Adrenal gland (tissue), 9 donors: ENCODE measurements at regions not wholly inside any gene's neighbourhood (a gene's known extent, or its start where the extent isn't known, plus 50 kb on each side); places are given as distances from the start of the nearest gene placed in this dataset.

Experiments
- DNase-seq, 7 donors: peaks; one replicate each; pipeline ENCODE4 v3.0.0-alpha.2; 2019 to 2020
- H3K27ac ChIP-seq, 5 donors: fragments of 200-600 bp; sonication (generic) in 4 of 5; 1 replicate in 3 of 5; 2 replicates in 2 of 5; pipeline versions ENCODE4 v1.5.1 to v1.8.0; 2016 to 2020; ENCODE audit warnings: mild to moderate bottlenecking in 1 of 5
- H3K27me3 ChIP-seq: fragments of 200-600 bp; 2 replicates; pipeline ENCODE4 v1.8.0; 2021
- H3K36me3 ChIP-seq, 2 donors: fragments of 200-600 bp; replicated peaks in 1 of 2; 1 replicate in 1 of 2; 2 replicates in 1 of 2; pipeline versions ENCODE4 v1.5.1 to v1.8.0; 2018 to 2022
- H3K4me1 ChIP-seq, 2 donors: fragments of 200-600 bp; replicated peaks in 1 of 2; 1 replicate in 1 of 2; 2 replicates in 1 of 2; pipeline versions ENCODE4 v1.5.1 to v1.8.0; 2018 to 2021
- H3K4me3 ChIP-seq, 4 donors: fragments of 200-600 bp; sonication (generic) in 3 of 4; one replicate each; pipeline ENCODE4 v1.5.1; 2016 to 2018
- H3K9me3 ChIP-seq, 3 donors: fragments of 200-600 bp; sonication (generic) in 1 of 3; replicated peaks in 1 of 3; 1 replicate in 2 of 3; 2 replicates in 1 of 3; pipeline versions ENCODE4 v1.5.1 to v1.8.0; 2016 to 2021
- POLR2A ChIP-seq, 2 donors: fragments of 450-650 bp; IDR thresholded peaks; one replicate each; pipeline ENCODE4 v1.6.1; 2017; ENCODE audit warnings: antibody characterized with exemption in 2 of 2, mild to moderate bottlenecking in 2 of 2, moderate library complexity in 1 of 2
- WGBS, 4 donors: extraction: QIAGEN DNeasy Blood & Tissue Kit in 2 of 4; methylation state at CpG; one replicate each; pipeline versions ENCODE4 v1.1.5 to v1.1.7; 2013 to 2017; 5-methylcytosine and 5-hydroxymethylcytosine counted together
- intact Hi-C, 2 donors: fragments of 100-400 bp; cut with DNase I; formaldehyde crosslinking; loops; one replicate each; pipeline versions ENCODE4 v1.14.1 to v1.15.0; 2022 to 2023
- TF ChIP-seq, protein P1 (sequence below), 6 experiments: fragments of 450-650 bp in 4 of 6; fragments of 200-600 bp in 2 of 6; sonication (generic) in 1 of 6; IDR thresholded peaks; 1 replicate in 5 of 6; 2 replicates in 1 of 6; pipeline versions ENCODE4 v1.5.1 to v1.8.0; 2016 to 2021; ENCODE audit warnings: antibody characterized with exemption in 6 of 6, mild to moderate bottlenecking in 2 of 6, moderate library complexity in 1 of 6
- donor health status: healthy with polysubstance abuse.
- donor health status: Bipolar disorder and iron deficiency.
- donor health status: DM: yes; HTN: yes; CAD: no.
- donor health status: DM: no; HTN: no; CAD: no.
- donor health status: DM: no; HTN: no; CAD: no.

DNA sequence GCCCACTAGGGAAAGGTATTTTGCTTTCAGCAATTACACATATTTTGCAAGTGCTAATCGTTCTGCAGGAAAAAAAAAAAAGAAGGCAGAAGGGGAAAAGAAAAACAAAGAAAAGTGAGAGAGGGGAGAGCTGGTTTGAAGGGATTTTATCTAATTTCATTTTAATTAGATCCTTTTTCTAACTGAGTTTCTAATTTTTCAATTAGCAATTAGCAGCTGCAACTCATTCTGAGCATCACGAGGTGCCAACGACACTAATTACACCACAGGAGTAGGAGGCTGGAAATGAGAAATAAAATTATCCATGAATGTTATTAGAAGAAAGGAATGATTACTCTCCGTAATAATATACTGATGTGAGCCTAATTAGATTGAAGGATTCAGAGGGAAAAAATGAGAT lies 481.0 kb upstream of the CAMK1G start:
- H3K4me3 ChIP-seq, result no peak overlapping the region
- WGBS, 4 donors, result 61 to 66% (median 63%) methylated on average over 4 of the region's 4 CpGs
- no peaks in the 10 kb centered on the region for H3K9me3 ChIP-seq
- no peaks in the 10 kb centered on the region for H3K36me3 ChIP-seq
- intact Hi-C loops, result no loop called here
- no peaks in the 10 kb centered on the region for H3K27me3 ChIP-seq
- H3K27ac ChIP-seq, result no peak overlapping the region
- no peaks in the 10 kb centered on the region for H3K4me1 ChIP-seq
- DNase-seq, result no peak
- no peak for TF ChIP-seq POLR2A (IDR thresholded peaks at IDR 0.05)
- TF ChIP-seq, protein P1, sequence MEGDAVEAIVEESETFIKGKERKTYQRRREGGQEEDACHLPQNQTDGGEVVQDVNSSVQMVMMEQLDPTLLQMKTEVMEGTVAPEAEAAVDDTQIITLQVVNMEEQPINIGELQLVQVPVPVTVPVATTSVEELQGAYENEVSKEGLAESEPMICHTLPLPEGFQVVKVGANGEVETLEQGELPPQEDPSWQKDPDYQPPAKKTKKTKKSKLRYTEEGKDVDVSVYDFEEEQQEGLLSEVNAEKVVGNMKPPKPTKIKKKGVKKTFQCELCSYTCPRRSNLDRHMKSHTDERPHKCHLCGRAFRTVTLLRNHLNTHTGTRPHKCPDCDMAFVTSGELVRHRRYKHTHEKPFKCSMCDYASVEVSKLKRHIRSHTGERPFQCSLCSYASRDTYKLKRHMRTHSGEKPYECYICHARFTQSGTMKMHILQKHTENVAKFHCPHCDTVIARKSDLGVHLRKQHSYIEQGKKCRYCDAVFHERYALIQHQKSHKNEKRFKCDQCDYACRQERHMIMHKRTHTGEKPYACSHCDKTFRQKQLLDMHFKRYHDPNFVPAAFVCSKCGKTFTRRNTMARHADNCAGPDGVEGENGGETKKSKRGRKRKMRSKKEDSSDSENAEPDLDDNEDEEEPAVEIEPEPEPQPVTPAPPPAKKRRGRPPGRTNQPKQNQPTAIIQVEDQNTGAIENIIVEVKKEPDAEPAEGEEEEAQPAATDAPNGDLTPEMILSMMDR (IDR thresholded peaks at IDR 0.05), result no peak

DNA sequence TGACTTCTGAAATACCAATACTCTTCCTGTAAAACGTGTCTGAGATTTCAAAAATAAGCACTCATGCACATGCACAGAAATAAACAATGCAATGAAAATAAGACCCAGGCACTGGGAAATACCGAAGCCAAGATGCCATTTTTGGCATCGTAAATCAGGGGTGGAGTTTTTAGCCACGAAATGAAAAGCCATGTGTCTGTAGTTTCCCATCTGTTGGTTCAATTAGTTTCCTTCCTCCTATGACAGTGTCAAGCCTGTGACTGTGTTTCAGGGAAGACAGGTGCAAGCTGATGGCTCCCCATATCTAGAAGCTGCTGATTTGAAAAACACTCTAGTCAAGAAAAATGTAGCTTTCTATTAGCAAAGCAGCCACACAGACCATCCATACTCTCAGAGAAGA lies 480.4 kb upstream of the CAMK1G start:
- Histone ChIP-seq H3K27ac (no peak overlapping the region), H3K36me3 (no peaks in the 10 kb centered on the region), H3K9me3 (no peaks in the 10 kb centered on the region), H3K4me3 (no peak overlapping the region), H3K4me1 (no peaks in the 10 kb centered on the region), H3K27me3 (no peaks in the 10 kb centered on the region)
- intact Hi-C loops, result no loop called here
- DNase-seq, result no peak
- TF ChIP-seq, protein P1 (IDR thresholded peaks at IDR 0.05), result no peak
- no peak for TF ChIP-seq POLR2A (IDR thresholded peaks at IDR 0.05)
- 32 to 51% (median 42%) methylated on average over 4 of the region's 4 CpGs for WGBS, 4 donors

DNA sequence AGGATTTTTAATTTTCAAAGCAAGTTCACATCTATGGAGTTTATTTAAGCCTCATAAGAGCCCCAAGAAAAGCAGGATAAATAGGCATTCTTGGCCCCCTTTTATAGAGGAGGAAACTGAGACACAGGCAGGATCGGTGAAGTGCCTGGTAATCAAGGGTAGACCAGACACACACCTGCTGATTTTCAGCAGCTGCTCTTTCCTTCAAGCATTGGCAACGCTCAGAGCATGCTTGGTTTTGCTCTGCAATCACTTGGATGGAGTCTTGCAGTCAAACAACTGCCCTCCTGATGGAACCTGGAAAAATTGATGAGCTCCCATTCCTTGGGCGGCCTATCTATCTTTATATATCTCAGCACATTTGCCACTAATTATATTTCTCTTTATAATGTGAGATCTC lies 478.9 kb upstream of the CAMK1G start:
- WGBS, 4 donors, result 67 to 87% (median 81%) methylated on average over 3 of the region's 3 CpGs
- no peaks in the 10 kb centered on the region for H3K27me3 ChIP-seq
- no peak overlapping the region for H3K27ac ChIP-seq
- H3K9me3 ChIP-seq, result no peaks in the 10 kb centered on the region
- H3K4me3 ChIP-seq, result no peak overlapping the region
- TF ChIP-seq, protein P1 (IDR thresholded peaks at IDR 0.05), result no peak
- no peak for TF ChIP-seq POLR2A (IDR thresholded peaks at IDR 0.05)
- intact Hi-C loops, result no loop called here
- no peaks in the 10 kb centered on the region for H3K36me3 ChIP-seq
- no peaks in the 10 kb centered on the region for H3K4me1 ChIP-seq
- no peak for DNase-seq

DNA sequence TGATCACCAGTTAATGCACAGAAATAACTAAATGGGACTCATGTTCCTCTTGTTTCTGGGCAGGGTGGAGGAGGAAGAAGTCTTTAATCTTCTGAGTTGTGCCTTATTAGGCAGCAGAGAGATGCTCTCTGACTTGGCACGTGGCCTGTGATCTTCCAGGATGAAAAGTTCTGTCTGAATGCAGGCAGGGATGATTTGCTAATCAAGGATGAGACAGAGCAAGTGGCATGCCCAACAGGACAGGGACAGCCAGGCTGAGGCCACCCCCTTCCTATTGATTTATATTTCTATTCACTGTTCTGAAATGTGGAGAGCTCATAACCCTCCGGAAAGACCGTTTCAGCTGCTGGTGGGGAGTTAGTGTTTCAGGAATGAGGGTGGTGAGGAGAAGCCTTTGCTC lies 477.8 kb upstream of the CAMK1G start:
- Histone ChIP-seq H3K9me3 (no peaks in the 10 kb centered on the region), H3K27ac (no peak overlapping the region), H3K4me3 (no peak overlapping the region), H3K27me3 (no peaks in the 10 kb centered on the region), H3K36me3 (no peaks in the 10 kb centered on the region), H3K4me1 (no peaks in the 10 kb centered on the region)
- TF ChIP-seq, protein P1 (IDR thresholded peaks at IDR 0.05), result no peak
- TF ChIP-seq POLR2A (IDR thresholded peaks at IDR 0.05), result no peak
- no peak for DNase-seq
- intact Hi-C loops, result no loop called here
- 55 to 65% (median 63%) methylated on average over 3 of the region's 3 CpGs for WGBS, 4 donors
